Erythroblast (primary cell): ENCODE measurements at regions not wholly inside any gene's neighbourhood (a gene's known extent, or its start where the extent isn't known, plus 50 kb on each side); places are given as distances from the start of the nearest gene placed in this dataset.

Experiments
- DNase-seq, 2 experiments: peaks; one replicate each; lab custom pipeline; 2025; lab: John Stamatoyannopoulos, UW
- GATA1 ChIP-seq: IDR thresholded peaks from 2 replicates; pipeline ENCODE4 v1.6.1; 2011; ENCODE audit warnings: low read depth, mild to moderate bottlenecking, control low read depth, low read length, moderate library complexity
- POLR2A ChIP-seq: IDR thresholded peaks from 2 replicates; pipeline ENCODE4 v1.6.1; 2011; ENCODE audit warnings: mild to moderate bottlenecking, low read length

GRCh38 chr1:80666073-80666472 lies 1134.7 kb upstream of the ADGRL2 start:
- DNase-seq, result no peak

GRCh38 chr1:80659161-80659560 lies 1141.6 kb upstream of the ADGRL2 start:
- DNase-seq, result no peak
- TF ChIP-seq POLR2A, result no peak
- TF ChIP-seq GATA1, result no peak

More at GRCh38 chr1:80666073-80666472, 1134.7 kb upstream of the ADGRL2 start:
- TF ChIP-seq POLR2A, result no peak
- no peak for TF ChIP-seq GATA1

- no peak for TF ChIP-seq GATA1
- TF ChIP-seq POLR2A, result no peak
- no peak for DNase-seq
These were observed 1143.0 kb upstream of the ADGRL2 start for GRCh38 chr1:80657707-80658106.

GRCh38 chr1:80657044-80657643 lies 1143.6 kb upstream of the ADGRL2 start:
- TF ChIP-seq GATA1, result no peak
- no peak for TF ChIP-seq POLR2A
- DNase-seq, result no peak

- TF ChIP-seq POLR2A, result no peak
- TF ChIP-seq GATA1, result no peak
- DNase-seq, result no peak
These were observed 1144.1 kb upstream of the ADGRL2 start for GRCh38 chr1:80656641-80657040.

GRCh38 chr1:80656014-80656636 lies 1144.6 kb upstream of the ADGRL2 start:
- no peak for TF ChIP-seq POLR2A
- no peak for TF ChIP-seq GATA1
- no peak for DNase-seq

- TF ChIP-seq POLR2A, result no peak
- TF ChIP-seq GATA1, result no peak
These were observed 1154.7 kb upstream of the ADGRL2 start for GRCh38 chr1:80646053-80646452.

GRCh38 chr1:80645621-80646020 lies 1155.1 kb upstream of the ADGRL2 start:
- TF ChIP-seq POLR2A (no peak), GATA1 (no peak)

More at GRCh38 chr1:80646053-80646452, 1154.7 kb upstream of the ADGRL2 start:
- no peak for DNase-seq

GRCh38 chr1:80640978-80641377 lies 1159.8 kb upstream of the ADGRL2 start:
- TF ChIP-seq POLR2A (no peak), GATA1 (no peak)

More at GRCh38 chr1:80645621-80646020, 1155.1 kb upstream of the ADGRL2 start:
- no peak for DNase-seq

GRCh38 chr1:80639777-80640533 lies 1160.8 kb upstream of the ADGRL2 start:
- DNase-seq, result no peak
- no peak for TF ChIP-seq POLR2A
- no peak for TF ChIP-seq GATA1

More at GRCh38 chr1:80640978-80641377, 1159.8 kb upstream of the ADGRL2 start:
- DNase-seq, result no peak

GRCh38 chr1:80633947-80634706 lies 1166.6 kb upstream of the ADGRL2 start:
- DNase-seq, result no peak
- TF ChIP-seq GATA1 (no peak), POLR2A (no peak)

GRCh38 chr1:80632284-80632683 lies 1168.5 kb upstream of the ADGRL2 start:
- no peak for DNase-seq
- TF ChIP-seq GATA1 (no peak), POLR2A (no peak)

GRCh38 chr1:80629304-80629837 lies 1171.4 kb upstream of the ADGRL2 start:
- no peak for TF ChIP-seq GATA1
- no peak for TF ChIP-seq POLR2A
- DNase-seq, result no peak

- no peak for TF ChIP-seq GATA1
- no peak for TF ChIP-seq POLR2A
- no peak for DNase-seq
These were observed 1176.1 kb upstream of the ADGRL2 start for GRCh38 chr1:80624682-80625081.
